Panc1 (cell line): ENCODE measurements at regions not wholly inside any gene's neighbourhood (a gene's known extent, or its start where the extent isn't known, plus 50 kb on each side); places are given as distances from the start of the nearest gene placed in this dataset.

Source experiments
- ATAC-seq: fragments of 200-7000 bp; cut with Tn5 transposase; 2 replicates; pipeline ENCODE4 v1.9.1; 2020; ENCODE audit warnings: mild to moderate bottlenecking, moderate library complexity
- BruUV-seq: library from RNA; stranded (reverse); fragments of 400-500 nt; replicated peaks from 2 replicates; lab custom pipeline; 2021; lab: Mats Ljungman, UMichigan
- CTCF ChIA-PET: fragments of 300-600 bp; sonication (Branson Sonifier 250); formaldehyde crosslinking; loops from one replicate; lab custom pipeline; 2022; ENCODE audit warnings: antibody characterized with exemption; lab: Charles Lee
- POLR2A ChIA-PET: fragments of 300-600 bp; sonication (Branson Sonifier 250); formaldehyde crosslinking; loops from one replicate; lab custom pipeline; 2022; ENCODE audit warnings: antibody characterized with exemption; lab: Charles Lee
- DNase-seq: peaks from one replicate; pipeline ENCODE4 v3.0.0-alpha.2; 2010; ENCODE audit warnings: low read depth, low spot score
- H3K27ac ChIP-seq: 2 replicates; pipeline ENCODE4 v1.5.1; 2011; ENCODE audit warnings: mild to moderate bottlenecking, low read length, inconsistent platforms
- H3K27me3 ChIP-seq: fragments of 200-500 bp; sonication (Bioruptor generic); 2 replicates; pipeline ENCODE4 v1.6.0; 2014; ENCODE audit warnings: low read length, inconsistent platforms; ENCODE audit not compliant: control insufficient read depth, insufficient read depth
- H3K36me3 ChIP-seq: fragments of 200-500 bp; sonication (Bioruptor generic); 2 replicates; pipeline ENCODE4 v1.5.1; 2014; ENCODE audit warnings: inconsistent platforms, mild to moderate bottlenecking, low read length, moderate library complexity; ENCODE audit not compliant: control insufficient read depth, insufficient read depth
- H3K4me1 ChIP-seq: 2 replicates; pipeline ENCODE4 v1.5.1; 2011; ENCODE audit warnings: inconsistent platforms, mild to moderate bottlenecking, low read length, moderate library complexity; ENCODE audit not compliant: control insufficient read depth, insufficient read depth
- H3K4me3 ChIP-seq, 2 experiments: 2 replicates each; pipeline ENCODE4 v1.5.1; 2011 to 2012; ENCODE audit warnings: low read depth in 2 of 2, low read length in 2 of 2, mild to moderate bottlenecking in 2 of 2, inconsistent platforms in 1 of 2, moderate library complexity in 1 of 2
- H3K9me3 ChIP-seq: fragments of 200-500 bp; sonication (Bioruptor generic); 2 replicates; pipeline ENCODE4 v1.5.1; 2014; ENCODE audit warnings: low read depth, mild to moderate bottlenecking, inconsistent platforms, low read length, moderate library complexity; ENCODE audit not compliant: control insufficient read depth, insufficient read depth
- CTCF ChIP-seq: fragments of 450-650 bp; IDR thresholded peaks from 2 replicates; pipeline ENCODE4 v1.5.1; 2017; ENCODE audit warnings: mild to moderate bottlenecking
- POLR2AphosphoS5 ChIP-seq: IDR thresholded peaks from 2 replicates; pipeline ENCODE4 v1.6.1; 2012; ENCODE audit warnings: mild to moderate bottlenecking, low read depth, low read length, moderate library complexity
- REST ChIP-seq, 2 experiments: IDR thresholded peaks; 2 replicates each; pipeline ENCODE4 v1.6.1; 2011 to 2012; ENCODE audit warnings: low read depth in 2 of 2, control low read depth in 1 of 2, low read length in 1 of 2, mild to moderate bottlenecking in 1 of 2, moderate library complexity in 1 of 2; ENCODE audit not compliant: insufficient read depth in 1 of 2
- SIN3A ChIP-seq: IDR thresholded peaks from 2 replicates; pipeline ENCODE4 v1.6.1; 2012; ENCODE audit warnings: low read depth, mild to moderate bottlenecking, low read length, moderate library complexity, borderline replicate concordance; ENCODE audit not compliant: insufficient read depth
- TCF7L2 ChIP-seq: IDR thresholded peaks from 2 replicates; pipeline ENCODE4 v1.6.1; 2011; ENCODE audit warnings: mild to moderate bottlenecking, low read depth, low read length, inconsistent platforms
- in situ Hi-C: cut with HindIII; loops from 2 replicates; pipeline ENCODE4 v1.10.0; 2016; ENCODE audit warnings: low sequenced_read_pairs, low pct_unique_long_range_greater_than_20kb
- intact Hi-C: fragments of 100-400 bp; cut with micrococcal nuclease; formaldehyde crosslinking; loops from one replicate; pipeline ENCODE4 v1.10.0; 2022; ENCODE audit not compliant: unreplicated experiment

- Histone ChIP-seq H3K4me1 (no peaks in the 10 kb centered on the region), H3K27me3 (no peaks in the 10 kb centered on the region), H3K9me3 (no peaks in the 10 kb centered on the region), H3K27ac (no peak overlapping the region), H3K36me3 (no peaks in the 10 kb centered on the region), H3K4me3 (no peak overlapping the region)
- TF ChIP-seq POLR2AphosphoS5, result no peak
- no peak for TF ChIP-seq TCF7L2
- TF ChIP-seq SIN3A, result no peak
- no peak for TF ChIP-seq CTCF
- no peak for TF ChIP-seq REST (IDR thresholded peaks at IDR 0.05; ENCODE audit: insufficient read depth in 1 of 2, low read depth in 2 of 2, low read length in 1 of 2)
- POLR2A ChIA-PET, result no interaction called here
- CTCF ChIA-PET, result no interaction called here
- ATAC-seq (no peak), DNase-seq (no peak)
- no TSS peak for BruUV-seq
- intact Hi-C loops, result no loop called here
- in situ Hi-C loops, result no loop called here
Measured at GRCh38 chr9:108207561-108208165, 648.1 kb downstream of the ACTL7B start.

- POLR2A ChIA-PET, result no interaction called here
Measured at GRCh38 chr9:108205276-108205675, 650.5 kb downstream of the ACTL7B start.

More at GRCh38 chr9:108205276-108205675, 650.5 kb downstream of the ACTL7B start:
- no peak for DNase-seq
- intact Hi-C loops (no loop called here), in situ Hi-C loops (no loop called here)
- Histone ChIP-seq H3K27me3 (no peaks in the 10 kb centered on the region), H3K9me3 (no peaks in the 10 kb centered on the region), H3K36me3 (no peaks in the 10 kb centered on the region), H3K4me3 (no peak overlapping the region), H3K27ac (no peak overlapping the region), H3K4me1 (no peaks in the 10 kb centered on the region)
- TF ChIP-seq TCF7L2 (no peak), CTCF (no peak), SIN3A (no peak), POLR2AphosphoS5 (no peak), REST (IDR thresholded peaks at IDR 0.05; ENCODE audit: insufficient read depth in 1 of 2, low read depth in 2 of 2, low read length in 1 of 2) (no peak)
- CTCF ChIA-PET, result no interaction called here
- no TSS peak for BruUV-seq
- no peak for ATAC-seq
